SH-SY5Y (cell line): ENCODE measurements at regions not wholly inside any gene's neighbourhood (a gene's known extent, or its start where the extent isn't known, plus 50 kb on each side); places are given as distances from the start of the nearest gene placed in this dataset.

Source experiments
- GATA2 ChIP-seq: IDR thresholded peaks from 2 replicates; pipeline ENCODE4 v1.6.1; 2011; ENCODE audit warnings: mild to moderate bottlenecking, low read depth, low read length
- GATA3 ChIP-seq: IDR thresholded peaks from 2 replicates; pipeline ENCODE4 v1.6.1; 2011; ENCODE audit warnings: low read depth, mild to moderate bottlenecking, low read length, moderate library complexity

GRCh38 chr1:2854611-2855010 is 53.1 kb upstream of the TTC34 start:
- TF ChIP-seq GATA3 (no peak), GATA2 (no peak)
